ENCODE measurements at regions not wholly inside any gene's neighbourhood (a gene's known extent, or its start where the extent isn't known, plus 50 kb on each side); places are given as distances from the start of the nearest gene placed in this dataset.

- TF ChIP-seq CTCF (optimal IDR thresholded peaks at IDR 0.05 in 1 of 3, IDR thresholded peaks at IDR 0.05 in 1 of 3, conservative IDR thresholded peaks at IDR 0.05 in 1 of 3; ENCODE audit: extremely low read depth in 1 of 3, insufficient read depth in 2 of 3, low read length in 3 of 3) (no peak), EZH2 (IDR thresholded peaks at IDR 0.05; ENCODE audit: low read length) (no peak)
Measured at GRCh38 chr21:28237661-28238060, 755.0 kb downstream of the LTN1 start.
